ENCODE measurements at regions not wholly inside any gene's neighbourhood (a gene's known extent, or its start where the extent isn't known, plus 50 kb on each side); places are given as distances from the start of the nearest gene placed in this dataset.
A peak's percentile ranks its signal among the peaks of the same experiment; 100 is the strongest.

DNA sequence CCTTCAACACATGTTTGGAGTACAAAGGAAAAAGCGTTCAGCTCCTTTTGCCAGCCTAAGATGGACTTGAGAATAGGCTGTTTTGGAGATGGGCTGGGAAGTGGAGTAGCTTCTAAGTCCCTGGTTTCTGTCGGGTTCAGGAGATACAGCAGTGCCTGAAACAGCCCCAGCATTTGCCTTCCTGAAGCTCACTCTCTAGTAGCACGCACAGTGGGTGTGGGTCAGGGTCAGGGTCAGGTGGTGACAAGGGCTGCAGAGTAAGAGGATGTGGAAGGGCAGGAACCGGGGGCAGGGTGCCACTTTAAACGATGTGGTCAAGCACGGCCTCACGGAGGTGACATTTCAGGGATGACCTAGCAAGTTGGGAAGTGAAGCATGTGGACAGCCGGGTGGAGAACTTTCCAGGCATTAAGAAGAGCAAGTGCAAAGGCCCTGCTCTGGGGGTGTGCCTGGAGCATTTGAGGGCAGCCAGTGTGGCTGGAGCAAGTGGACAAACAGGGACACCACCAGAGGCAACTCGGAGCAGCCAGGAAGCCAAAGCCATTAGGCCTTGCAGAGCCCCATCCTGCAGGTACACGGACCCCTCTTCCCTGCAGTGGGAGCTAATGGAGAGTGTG, 382.2 kb upstream of the ZMIZ1 start:
- no peaks in the 10 kb centered on the region; a peak in 2 of 22 replicates for H4K20me1 ChIP-seq
- peaks cover 0 to 24% (median 12%) of the 10 kb centered on the region in 11 experiments; a peak in 11 of 22 replicates for H3K9me3 ChIP-seq (replicated peaks in 1 of 11)
- H3K27me3 ChIP-seq: peaks cover 0 to 10% (median 3%) of the 10 kb centered on the region in 11 experiments; a peak in 5 of 22 replicates
- no peaks in the 10 kb centered on the region for H3K36me3 ChIP-seq
- no peak overlapping the region for H3K27ac ChIP-seq
- H3K4me3 ChIP-seq: no peak overlapping the region
- H3K4me1 ChIP-seq: peaks cover 0 to 27% (median 16%) of the 10 kb centered on the region in 10 experiments; a peak in 14 of 20 replicates
- no peak overlapping the region for H3K4me2 ChIP-seq
- TF ChIP-seq Cebpa-rat (IDR thresholded peaks at IDR 0.05): no peak
- H3K9ac ChIP-seq: no peak overlapping the region

- no peak overlapping the region for H3K4me2 ChIP-seq
- H3K4me3 ChIP-seq: no peak overlapping the region
- no peak overlapping the region for H3K27ac ChIP-seq
- H3K36me3 ChIP-seq: no peaks in the 10 kb centered on the region
- H3K9me3 ChIP-seq (replicated peaks in 1 of 11): peaks cover 0 to 13% (median 4%) of the 10 kb centered on the region in 11 experiments; a peak in 9 of 22 replicates
- no peaks in the 10 kb centered on the region; a peak in 2 of 22 replicates for H4K20me1 ChIP-seq
- no peak overlapping the region for H3K9ac ChIP-seq
- peaks cover 0 to 8% (median 3%) of the 10 kb centered on the region in 11 experiments; a peak in 5 of 22 replicates for H3K27me3 ChIP-seq
- TF ChIP-seq Cebpa-rat (IDR thresholded peaks at IDR 0.05): no peak
- H3K4me1 ChIP-seq: peaks cover 0 to 16% (median 7%) of the 10 kb centered on the region in 10 experiments; a peak in 8 of 20 replicates
Measured at GRCh38 chr10:78687626-78688025, 381.1 kb upstream of the ZMIZ1 start.

DNA sequence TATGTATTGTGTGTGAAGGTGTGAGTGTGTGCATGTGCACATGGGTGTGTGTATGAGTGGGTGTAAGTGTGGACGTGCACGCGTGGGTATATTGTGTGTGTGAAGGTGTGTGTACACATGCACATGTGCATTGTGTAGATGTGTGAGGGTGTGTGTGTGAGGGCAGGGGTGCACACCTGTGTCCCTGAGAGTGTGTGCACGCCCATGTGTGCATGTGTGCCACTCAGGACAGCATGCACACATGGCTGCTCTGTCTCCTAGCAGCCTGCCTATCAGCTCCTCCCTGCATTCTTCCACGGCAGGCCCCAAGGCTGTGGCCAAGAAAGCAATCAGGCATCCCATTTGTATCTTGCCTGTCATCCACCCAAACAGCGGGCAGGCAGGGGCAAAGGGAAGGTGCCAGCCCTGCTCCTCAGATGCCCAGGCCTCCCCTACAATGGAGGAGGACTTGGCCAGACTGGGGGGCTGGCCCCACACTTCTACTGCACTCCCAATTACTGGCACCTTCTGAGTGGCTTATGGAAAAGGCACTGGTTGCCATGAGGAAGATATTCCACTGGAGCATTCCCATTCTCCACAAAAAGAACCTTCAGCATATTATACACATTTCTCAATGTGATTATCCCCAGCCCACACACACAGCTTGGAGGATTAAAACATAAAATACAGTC, 380.4 kb upstream of the ZMIZ1 start:
- Histone ChIP-seq H3K9ac (no peak overlapping the region), H3K4me3 (no peak overlapping the region), H3K36me3 (no peaks in the 10 kb centered on the region), H3K27me3 (peaks cover 0 to 3% (median 0%) of the 10 kb centered on the region in 11 experiments; a peak in 3 of 22 replicates), H4K20me1 (no peaks in the 10 kb centered on the region; a peak in 2 of 22 replicates), H3K4me1 (peaks cover 0 to 8% (median 3%) of the 10 kb centered on the region in 10 experiments; a peak in 6 of 20 replicates), H3K9me3 (replicated peaks in 1 of 11) (peaks cover 0 to 5% (median 0%) of the 10 kb centered on the region in 11 experiments; a peak in 3 of 22 replicates), H3K27ac (no peak overlapping the region), H3K4me2 (no peak overlapping the region)
- TF ChIP-seq Cebpa-rat (IDR thresholded peaks at IDR 0.05): no peak

DNA sequence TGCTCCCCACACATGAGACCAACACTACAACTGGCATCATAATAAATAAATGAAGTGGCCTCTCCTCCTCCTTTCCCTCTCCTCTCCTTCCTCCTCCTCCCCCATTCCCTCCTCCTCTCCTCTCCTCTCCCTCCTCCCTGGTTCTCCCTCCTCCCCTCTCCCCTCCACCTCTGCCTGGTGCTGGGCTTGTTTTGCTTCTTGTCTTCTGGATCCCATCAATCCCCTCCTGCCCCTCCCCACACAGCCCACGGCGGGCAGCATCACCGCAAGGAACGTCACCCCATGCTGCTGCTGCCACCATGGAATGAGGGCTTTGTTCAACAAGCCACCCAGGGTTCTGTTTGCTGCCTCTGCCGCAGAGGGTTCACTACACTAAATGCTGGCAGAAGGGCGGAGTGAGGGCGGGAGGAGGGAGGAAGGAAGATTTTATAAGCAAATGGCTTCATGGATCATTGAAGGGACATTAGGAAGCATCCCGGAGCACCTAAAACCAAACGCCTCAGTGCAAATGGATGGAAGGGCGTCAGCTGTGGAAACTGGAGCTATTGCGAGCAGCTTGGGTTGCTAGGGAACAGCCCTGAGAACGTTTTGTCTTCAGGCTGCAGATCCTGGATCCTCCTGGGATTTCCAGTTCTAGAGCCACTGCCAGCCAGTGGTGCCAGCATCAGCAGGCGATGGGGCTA, 379.7 kb upstream of the ZMIZ1 start:
- Histone ChIP-seq H3K4me1 (peaks cover 0 to 8% (median 2%) of the 10 kb centered on the region in 10 experiments; a peak in 5 of 20 replicates), H3K4me3 (no peak overlapping the region), H4K20me1 (no peaks in the 10 kb centered on the region; a peak in 2 of 22 replicates), H3K36me3 (no peaks in the 10 kb centered on the region), H3K27ac (no peak overlapping the region), H3K27me3 (peaks cover 0 to 3% (median 0%) of the 10 kb centered on the region in 11 experiments; a peak in 1 of 22 replicates), H3K9me3 (replicated peaks in 1 of 11) (no peaks in the 10 kb centered on the region), H3K9ac (no peak overlapping the region), H3K4me2 (peak overlapping the region in 6 of 11 experiments; percentile 0 to 36 (median 24); a peak in 7 of 22 replicates)
- no peak for TF ChIP-seq Cebpa-rat (IDR thresholded peaks at IDR 0.05)

DNA sequence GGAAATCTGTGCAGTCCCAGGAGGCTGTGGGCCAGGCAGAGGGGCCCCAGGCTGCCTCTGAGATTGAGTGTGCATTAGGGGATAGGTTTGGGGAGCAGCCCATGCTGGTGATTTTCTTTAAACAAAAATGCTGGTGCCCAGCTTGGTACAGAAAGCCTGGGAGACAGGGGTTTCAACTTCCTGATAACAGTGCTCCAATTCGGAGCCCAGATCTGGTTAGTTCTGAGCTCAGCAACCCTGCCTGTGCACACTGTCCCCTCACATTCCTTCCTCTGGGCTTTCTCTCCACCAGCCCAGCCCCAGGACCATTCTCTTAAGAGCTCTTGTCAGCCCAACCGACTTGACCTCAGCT, 379.2 kb upstream of the ZMIZ1 start:
- no peak for TF ChIP-seq Cebpa-rat (IDR thresholded peaks at IDR 0.05)
- Histone ChIP-seq H3K36me3 (no peaks in the 10 kb centered on the region), H3K4me3 (no peak overlapping the region)

GRCh38 chr10:78690354-78691111, 378.2 kb upstream of the ZMIZ1 start:
- no peak overlapping the region for H3K9ac ChIP-seq
- H3K27me3 ChIP-seq: no peaks in the 10 kb centered on the region
- H3K4me3 ChIP-seq: no peak overlapping the region
- no peaks in the 10 kb centered on the region for H3K9me3 ChIP-seq (replicated peaks in 1 of 11)
- TF ChIP-seq Cebpa-rat (IDR thresholded peaks at IDR 0.05): no peak
- H4K20me1 ChIP-seq: no peaks in the 10 kb centered on the region; a peak in 2 of 22 replicates
- no peak overlapping the region for H3K4me2 ChIP-seq
- no peak overlapping the region for H3K27ac ChIP-seq
- peaks cover 0 to 8% (median 2%) of the 10 kb centered on the region in 10 experiments; a peak in 5 of 20 replicates for H3K4me1 ChIP-seq
- no peaks in the 10 kb centered on the region for H3K36me3 ChIP-seq

More for the DNA sequence above, 379.2 kb upstream of the ZMIZ1 start:
- Histone ChIP-seq H4K20me1 (no peaks in the 10 kb centered on the region; a peak in 2 of 22 replicates), H3K27me3 (peaks cover 0 to 3% (median 0%) of the 10 kb centered on the region in 11 experiments; a peak in 1 of 22 replicates), H3K27ac (no peak overlapping the region), H3K9me3 (replicated peaks in 1 of 11) (no peaks in the 10 kb centered on the region), H3K9ac (no peak overlapping the region), H3K4me2 (peak overlapping the region in 6 of 11 experiments; percentile 0 to 36 (median 24); a peak in 7 of 22 replicates), H3K4me1 (peaks cover 0 to 8% (median 2%) of the 10 kb centered on the region in 10 experiments; a peak in 5 of 20 replicates)

DNA sequence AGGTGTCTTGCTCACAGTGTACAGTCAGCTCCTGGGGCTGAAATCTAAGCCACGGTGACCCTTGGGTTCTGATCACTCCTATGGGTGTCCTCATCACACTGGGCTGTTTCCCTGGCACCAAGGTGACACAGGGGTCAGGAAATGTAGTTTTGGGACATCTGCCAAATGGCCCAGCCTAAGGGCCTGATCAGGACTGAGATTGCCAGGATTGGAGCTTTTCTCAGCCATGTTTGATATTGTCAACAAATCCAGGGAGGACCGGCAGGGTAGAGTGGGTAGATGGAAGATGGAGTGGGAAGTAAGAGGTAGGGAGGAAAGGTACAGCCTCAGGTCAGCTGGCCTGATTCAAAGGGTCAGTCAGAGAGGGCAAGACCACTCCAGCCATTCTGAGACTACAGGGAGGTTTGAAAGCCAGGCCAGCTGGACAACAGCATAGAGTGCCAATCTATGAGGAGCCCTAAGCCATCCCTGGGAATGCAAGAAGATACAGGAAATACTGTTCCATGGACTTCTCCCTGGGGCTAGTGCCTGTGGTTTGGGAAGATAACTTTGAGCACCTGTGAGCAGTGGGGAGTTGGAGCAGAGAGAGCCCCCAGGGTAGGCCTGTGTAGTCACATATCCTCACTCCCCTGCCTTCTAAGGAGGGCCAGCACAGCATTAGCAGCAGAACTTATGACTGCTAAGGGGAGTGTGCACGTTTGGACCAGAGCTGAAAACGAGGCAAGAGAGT, 377.3 kb upstream of the ZMIZ1 start:
- no peaks in the 10 kb centered on the region for H3K36me3 ChIP-seq
- no peak overlapping the region for H3K9ac ChIP-seq
- H4K20me1 ChIP-seq: no peaks in the 10 kb centered on the region; a peak in 2 of 22 replicates
- H3K27me3 ChIP-seq: no peaks in the 10 kb centered on the region
- no peak overlapping the region for H3K27ac ChIP-seq
- H3K4me3 ChIP-seq: no peak overlapping the region
- no peak for TF ChIP-seq Cebpa-rat (IDR thresholded peaks at IDR 0.05)
- no peaks in the 10 kb centered on the region for H3K9me3 ChIP-seq (replicated peaks in 1 of 11)
- H3K4me1 ChIP-seq: peaks cover 0 to 8% (median 2%) of the 10 kb centered on the region in 10 experiments; a peak in 5 of 20 replicates
- no peak overlapping the region for H3K4me2 ChIP-seq

DNA sequence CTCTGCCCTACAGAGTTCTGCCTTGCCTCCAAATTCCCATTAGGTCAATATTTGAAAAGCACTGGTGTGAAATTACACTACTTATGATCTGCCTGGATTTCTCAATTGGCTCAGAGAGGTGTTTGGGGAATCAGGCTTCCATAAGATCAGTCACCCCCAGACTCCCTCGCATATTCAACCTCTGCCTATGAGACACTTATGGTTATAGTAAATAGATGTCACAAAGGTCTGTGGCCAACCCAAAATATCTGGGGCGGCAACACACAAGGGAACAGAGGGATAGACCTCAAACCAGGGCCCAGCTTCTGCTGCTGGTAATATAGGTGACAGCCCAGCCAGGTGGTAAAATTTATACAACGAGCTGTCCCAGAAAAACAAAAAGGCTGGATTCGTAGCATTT, 376.7 kb upstream of the ZMIZ1 start:
- no peaks in the 10 kb centered on the region for H3K27me3 ChIP-seq
- H3K27ac ChIP-seq: no peak overlapping the region
- no peaks in the 10 kb centered on the region; a peak in 2 of 22 replicates for H4K20me1 ChIP-seq
- TF ChIP-seq Cebpa-rat (IDR thresholded peaks at IDR 0.05): no peak
- no peaks in the 10 kb centered on the region for H3K9me3 ChIP-seq (replicated peaks in 1 of 11)
- no peak overlapping the region for H3K4me2 ChIP-seq
- H3K4me3 ChIP-seq: no peak overlapping the region
- H3K36me3 ChIP-seq: no peaks in the 10 kb centered on the region
- H3K9ac ChIP-seq: no peak overlapping the region
- peaks cover 0 to 8% (median 2%) of the 10 kb centered on the region in 10 experiments; a peak in 5 of 20 replicates for H3K4me1 ChIP-seq

Measured in BLaER1 treated with 17β-estradiol and CSF1 and Interleukin-3, amounts not matched to agents 10 nM and 100 nM (cell line).